SK-N-SH (cell line): ENCODE measurements at regions not wholly inside any gene's neighbourhood (a gene's known extent, or its start where the extent isn't known, plus 50 kb on each side); places are given as distances from the start of the nearest gene placed in this dataset.

Experiments used
- CTCF ChIA-PET: fragments of 300-600, 350-600 bp; formaldehyde crosslinking; extraction: SDS; loops from one replicate; lab custom pipeline; 2021; lab: Yijun Ruan, JAX
- POLR2A ChIA-PET: fragments of 350-600 bp; sonication (Branson Sonifier 250); formaldehyde crosslinking; extraction: SDS; loops from one replicate; lab custom pipeline; 2020; ENCODE audit warnings: antibody characterized with exemption, inconsistent platforms; lab: Yijun Ruan, JAX
- DNase-seq: peaks from one replicate; pipeline ENCODE4 v3.0.0; 2012
- H2AFZ ChIP-seq: fragments of 200-600 bp; sonication (generic); 2 replicates; pipeline ENCODE4 v1.8.1; 2016; ENCODE audit warnings: antibody characterized with exemption, mild to moderate bottlenecking, low read depth
- H3F3A ChIP-seq: fragments of 200-600 bp; sonication (generic); replicated peaks from 2 replicates; pipeline ENCODE3; 2016; ENCODE audit warnings: antibody characterized with exemption, mild to moderate bottlenecking; ENCODE audit not compliant: insufficient read depth
- H3K27ac ChIP-seq, 2 experiments: fragments of 200-500 bp in 1 of 2; fragments of 200-600 bp in 1 of 2; sonication (Bioruptor generic) in 1 of 2; sonication (generic), shearing (Covaris generic) in 1 of 2; 2 replicates each; pipeline versions ENCODE4 v1.5.1 to v1.6.1; 2014 to 2016; ENCODE audit warnings: low read depth in 2 of 2, inconsistent platforms in 1 of 2, low read length in 1 of 2, mild to moderate bottlenecking in 1 of 2, mixed read lengths in 1 of 2
- H3K27me3 ChIP-seq: fragments of 200-600 bp; sonication (generic), shearing (Covaris generic); 2 replicates; pipeline ENCODE4 v1.6.1; 2016; ENCODE audit warnings: mixed run types; ENCODE audit not compliant: insufficient read depth
- H3K36me3 ChIP-seq, 2 experiments: fragments of 200-500 bp in 1 of 2; fragments of 200-600 bp in 1 of 2; sonication (Bioruptor generic) in 1 of 2; sonication (generic) in 1 of 2; replicated peaks in 1 of 2; 2 replicates each; pipeline versions ENCODE3 to v1.5.1; 2014 to 2016; ENCODE audit warnings: low read length in 1 of 2, mild to moderate bottlenecking in 1 of 2; ENCODE audit not compliant: insufficient read depth in 2 of 2, control insufficient read depth in 1 of 2
- H3K4me1 ChIP-seq, 2 experiments: fragments of 200-500 bp in 1 of 2; fragments of 200-600 bp in 1 of 2; sonication (Bioruptor generic) in 1 of 2; sonication (generic), shearing (Covaris generic) in 1 of 2; 2 replicates each; pipeline versions ENCODE4 v1.5.1 to v1.6.1; 2014 to 2016; ENCODE audit warnings: low read depth in 1 of 2, low read length in 1 of 2, mixed run types in 1 of 2; ENCODE audit not compliant: insufficient read depth in 2 of 2, control insufficient read depth in 1 of 2
- H3K4me2 ChIP-seq: fragments of 200-600 bp; sonication (generic), shearing (Covaris generic); 2 replicates; pipeline ENCODE4 v1.6.1; 2017; ENCODE audit warnings: mixed run types
- H3K4me3 ChIP-seq, 2 experiments: fragments of 200-500 bp in 1 of 2; fragments of 200-600 bp in 1 of 2; sonication (Bioruptor generic) in 1 of 2; sonication (generic), shearing (Covaris generic) in 1 of 2; 2 replicates each; pipeline versions ENCODE4 v1.5.1 to v1.8.1; 2014 to 2016; ENCODE audit warnings: low read depth in 2 of 2, inconsistent platforms in 1 of 2, low read length in 1 of 2, mild to moderate bottlenecking in 1 of 2, mixed read lengths in 1 of 2, moderate library complexity in 1 of 2
- H3K79me2 ChIP-seq: fragments of 200-600 bp; sonication (generic); 2 replicates; pipeline ENCODE4 v1.8.1; 2017; ENCODE audit warnings: mild to moderate bottlenecking; ENCODE audit not compliant: insufficient read depth
- H3K9ac ChIP-seq: fragments of 200-600 bp; sonication (generic); 2 replicates; pipeline ENCODE4 v1.6.1; 2017; ENCODE audit warnings: mixed run types
- H3K9me2 ChIP-seq: fragments of 200-600 bp; sonication (generic); 2 replicates; pipeline ENCODE4 v1.6.1; 2017; ENCODE audit warnings: mixed run types
- H3K9me3 ChIP-seq: fragments of 200-600 bp; sonication (generic); 2 replicates; pipeline ENCODE4 v1.6.1; 2017; ENCODE audit warnings: mixed run types, mild to moderate bottlenecking, moderate library complexity
- H4K20me1 ChIP-seq: fragments of 200-600 bp; sonication (generic); 2 replicates; pipeline ENCODE4 v1.6.1; 2017; ENCODE audit warnings: mild to moderate bottlenecking, mixed run types; ENCODE audit not compliant: insufficient read depth
- EP300 ChIP-seq, 2 experiments: IDR thresholded peaks; 2 replicates each; pipeline versions ENCODE4 v1.4.0 to v1.6.1; 2012; ENCODE audit warnings: borderline replicate concordance in 1 of 2, low read depth in 1 of 2, low read length in 1 of 2
- FOSL2 ChIP-seq: IDR thresholded peaks from 2 replicates; pipeline ENCODE4 v1.4.0; 2012; ENCODE audit warnings: low read depth, mild to moderate bottlenecking, moderate library complexity, borderline replicate concordance
- FOXJ3 ChIP-seq: sonication (generic); formaldehyde crosslinking; IDR thresholded peaks from 2 replicates; pipeline ENCODE4 v1.5.1; 2020; ENCODE audit warnings: mild to moderate bottlenecking, missing genetic modification reagents
- FOXM1 ChIP-seq: IDR thresholded peaks from 2 replicates; pipeline ENCODE4 v1.4.0; 2012; ENCODE audit warnings: low read depth, mild to moderate bottlenecking
- GABPA ChIP-seq: IDR thresholded peaks from 2 replicates; pipeline ENCODE4 v1.4.0; 2012; ENCODE audit warnings: low read depth, mild to moderate bottlenecking
- IRF3 ChIP-seq: fragments of 150-350 bp; IDR thresholded peaks from 2 replicates; pipeline ENCODE4 v1.6.1; 2016; ENCODE audit warnings: mild to moderate bottlenecking, low read depth, low read length
- JUND ChIP-seq: IDR thresholded peaks from 2 replicates; pipeline ENCODE4 v1.4.0; 2012
- MXI1 ChIP-seq: IDR thresholded peaks from 2 replicates; pipeline ENCODE4 v1.6.1; 2012; ENCODE audit warnings: mild to moderate bottlenecking, low read depth, low read length, improper control_type of control experiment
- NRF1 ChIP-seq: IDR thresholded peaks from 2 replicates; pipeline ENCODE4 v1.6.1; 2012; ENCODE audit warnings: low read depth, mild to moderate bottlenecking, low read length
- RAD21 ChIP-seq: IDR thresholded peaks from 2 replicates; pipeline ENCODE4 v1.6.1; 2012; ENCODE audit warnings: mild to moderate bottlenecking, low read length
- REST ChIP-seq: IDR thresholded peaks from 2 replicates; pipeline ENCODE4 v1.6.1; 2012; ENCODE audit warnings: mild to moderate bottlenecking, low read depth, low read length, moderate library complexity
- RXRA ChIP-seq: IDR thresholded peaks from 2 replicates; pipeline ENCODE4 v1.4.0; 2012; ENCODE audit warnings: low read depth, mild to moderate bottlenecking, borderline replicate concordance
- SMC3 ChIP-seq: IDR thresholded peaks from 2 replicates; pipeline ENCODE4 v1.6.1; 2012; ENCODE audit warnings: low read depth, low read length, improper control_type of control experiment
- TEAD4 ChIP-seq: IDR thresholded peaks from 2 replicates; pipeline ENCODE4 v1.4.0; 2012; ENCODE audit warnings: mild to moderate bottlenecking, borderline replicate concordance; ENCODE audit not compliant: insufficient read depth
- USF1 ChIP-seq: IDR thresholded peaks from 2 replicates; pipeline ENCODE4 v1.4.0; 2012; ENCODE audit warnings: low read depth, borderline replicate concordance
- ZBTB33 ChIP-seq: IDR thresholded peaks from 2 replicates; pipeline ENCODE4 v1.4.0; 2012; ENCODE audit warnings: low read depth, borderline replicate concordance
- WGBS: methylation state at CpG from one replicate; pipeline ENCODE4 v1.1.6; 2017; ENCODE audit warnings: low lambda C conversion rate; 5-methylcytosine and 5-hydroxymethylcytosine counted together

- Histone ChIP-seq H3K79me2 (no peaks in the 10 kb centered on the region), H4K20me1 (no peaks in the 10 kb centered on the region), H3K4me1 (no peaks in the 10 kb centered on the region; a peak in 1 of 4 replicates), H3K27ac (no peak overlapping the region), H3K4me3 (no peak overlapping the region), H3K9ac (no peak overlapping the region), H3K27me3 (no peaks in the 10 kb centered on the region), H3K9me3 (no peaks in the 10 kb centered on the region), H3K4me2 (no peak overlapping the region), H3K9me2 (no peaks in the 10 kb centered on the region), H3K36me3 (no peaks in the 10 kb centered on the region)
- DNase-seq = no peak
- CTCF ChIA-PET = interaction anchor here (2.1 kb wide), 1 partner anchor 11 kb away, joined by 8 read pairs; no protein-coding TSS in a partner anchor
- TF ChIP-seq SMC3 (no peak), FOSL2 (no peak), MXI1 (no peak), IRF3 (no peak), RXRA (no peak), GABPA (no peak), JUND (no peak), ZBTB33 (no peak), FOXJ3 (CRISPR knock-in tag) (no peak), RAD21 (no peak), EP300 (IDR thresholded peaks at IDR 0.05; ENCODE audit: borderline replicate concordance in 1 of 2, low read depth in 1 of 2, low read length in 1 of 2) (no peak), NRF1 (no peak), REST (no peak), USF1 (no peak), FOXM1 (no peak), TEAD4 (no peak)
- TF ChIP-seq, all 33 proteins: peak for 0
- POLR2A ChIA-PET = no interaction called here
- Histone ChIP-seq H2AFZ (no peak overlapping the region), H3F3A (no peaks in the 10 kb centered on the region)
- WGBS = 41% methylated on average over 1 of the region's 1 CpG
Observed at GRCh38 chr3:34807611-34808010, 831.7 kb upstream of the ARPP21 start.
